NCI-H146 treated with DMSO at 0.1 percent for 48 hours (cell line): ENCODE measurements at regions not wholly inside any gene's neighbourhood (a gene's known extent, or its start where the extent isn't known, plus 50 kb on each side); places are given as distances from the start of the nearest gene placed in this dataset.

ENCODE experiments used
- DNase-seq: peaks from one replicate; lab custom pipeline; 2025; ENCODE audit not compliant: unreplicated experiment; lab: John Stamatoyannopoulos, UW

DNA sequence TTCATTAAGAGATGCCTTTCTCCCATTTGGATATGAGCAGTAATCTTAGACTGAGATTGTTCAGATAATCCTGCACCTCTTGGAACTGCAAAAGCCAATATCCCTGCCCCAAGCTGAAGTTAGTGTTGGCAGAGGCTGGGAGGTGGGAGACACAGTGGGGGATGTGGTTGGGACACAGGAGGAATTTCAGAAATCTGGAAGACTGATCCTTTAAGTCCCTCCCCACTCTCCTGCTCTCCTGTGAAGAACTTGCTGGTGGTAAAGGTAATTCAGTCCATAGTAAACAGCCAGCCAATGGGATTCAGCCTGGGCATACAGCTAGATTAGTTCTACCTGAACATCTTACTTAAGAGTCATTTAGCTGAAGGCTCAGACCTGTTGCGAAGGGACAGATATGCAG is 50.0 kb upstream of the TMEM178A start:
- DNase-seq: no peak
